ENCODE measurements at regions not wholly inside any gene's neighbourhood (a gene's known extent, or its start where the extent isn't known, plus 50 kb on each side); places are given as distances from the start of the nearest gene placed in this dataset.

DNA sequence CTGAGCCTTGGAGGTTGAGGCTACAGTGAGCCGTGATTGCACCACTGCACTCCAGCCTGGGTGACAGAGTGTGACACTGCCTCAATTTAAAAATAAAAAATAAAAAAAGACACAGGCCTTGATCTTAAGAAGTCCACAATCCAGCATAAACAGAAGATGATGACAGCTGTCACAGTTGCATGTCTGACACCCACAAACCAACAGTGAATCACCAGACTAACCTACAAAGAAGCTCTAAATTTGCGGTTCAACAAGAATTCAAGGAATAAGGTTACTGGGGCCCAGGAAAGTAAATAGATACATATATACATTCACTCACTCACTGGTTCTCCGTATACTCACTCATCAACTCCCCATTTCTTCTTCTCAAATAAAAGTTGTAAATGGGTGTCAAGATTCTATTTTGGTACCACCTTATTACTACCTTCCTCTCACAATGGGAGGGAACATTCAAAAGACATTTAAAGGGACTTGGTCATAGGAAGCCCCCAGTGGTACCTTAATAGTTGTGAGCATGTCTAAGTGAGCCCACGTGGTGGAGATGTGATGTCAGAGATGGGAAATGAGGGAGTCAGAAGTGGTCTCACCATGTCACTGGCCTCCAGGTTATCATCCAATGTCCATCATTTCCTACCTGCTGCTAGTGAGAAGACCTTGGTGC, 66.9 kb upstream of the PRDX6 start:
- TF ChIP-seq POLR2A (IDR thresholded peaks at IDR 0.05; ENCODE audit: extremely low read depth, insufficient read length), result no peak
- TF ChIP-seq CTCF (IDR thresholded peaks at IDR 0.05; ENCODE audit: low read depth, low read length), result no peak
- TF ChIP-seq MYC (IDR thresholded peaks at IDR 0.05; ENCODE audit: low read depth, low read length), result no peak
- TF ChIP-seq, protein P1, sequence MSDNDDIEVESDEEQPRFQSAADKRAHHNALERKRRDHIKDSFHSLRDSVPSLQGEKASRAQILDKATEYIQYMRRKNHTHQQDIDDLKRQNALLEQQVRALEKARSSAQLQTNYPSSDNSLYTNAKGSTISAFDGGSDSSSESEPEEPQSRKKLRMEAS (IDR thresholded peaks at IDR 0.05; ENCODE audit: low read depth, low read length), result no peak

Data from NB4 (cell line).